Pulmonary artery endothelial cell (primary cell): ENCODE measurements at regions not wholly inside any gene's neighbourhood (a gene's known extent, or its start where the extent isn't known, plus 50 kb on each side); places are given as distances from the start of the nearest gene placed in this dataset.
A peak's percentile ranks its signal among the peaks of the same experiment; 100 is the strongest.

ENCODE experiments used
- DNase-seq: peaks from one replicate; pipeline ENCODE4 v3.0.0-alpha.2; 2011; ENCODE audit warnings: low read depth, low spot score

DNA sequence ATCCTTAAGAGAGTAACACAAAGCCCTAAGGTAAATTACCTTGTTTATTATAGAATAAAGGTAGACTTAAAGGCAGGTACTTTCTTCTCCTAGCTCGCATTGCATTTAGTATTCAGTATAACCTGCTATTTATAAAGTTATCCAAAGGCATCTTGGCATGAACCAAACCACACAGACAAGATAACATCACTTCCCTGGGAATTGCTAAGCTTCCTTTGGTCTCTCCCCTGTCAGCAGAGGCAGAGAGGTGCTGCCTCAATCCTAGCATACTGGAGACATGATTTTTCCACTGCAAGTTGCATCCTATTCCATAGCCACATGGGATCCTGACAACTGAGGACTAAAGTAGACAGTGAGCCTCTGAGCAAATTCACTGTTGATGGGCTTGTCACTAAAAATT, 101.7 kb upstream of the IL6 start:
- DNase-seq, result no peak

DNA sequence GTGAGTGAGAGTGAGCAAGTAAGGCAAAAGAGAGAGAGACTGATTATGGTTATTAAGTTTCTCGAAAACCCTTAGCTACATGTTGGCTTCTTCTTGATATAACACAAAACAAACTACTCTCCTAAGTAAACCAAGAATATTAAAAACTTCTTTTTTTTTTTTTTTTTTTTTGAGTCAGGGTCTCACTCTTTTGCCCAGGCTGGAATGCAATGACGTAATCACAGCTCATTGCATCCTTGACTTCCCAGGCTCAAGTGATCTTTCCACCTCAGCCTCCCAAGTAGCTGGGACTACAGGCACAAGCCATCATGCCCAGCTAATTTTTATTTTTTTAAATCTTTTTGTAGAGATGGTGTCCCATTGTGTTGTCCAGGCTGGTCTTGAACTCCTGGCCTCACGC, 102.2 kb upstream of the IL6 start:
- DNase-seq, result no peak

DNA sequence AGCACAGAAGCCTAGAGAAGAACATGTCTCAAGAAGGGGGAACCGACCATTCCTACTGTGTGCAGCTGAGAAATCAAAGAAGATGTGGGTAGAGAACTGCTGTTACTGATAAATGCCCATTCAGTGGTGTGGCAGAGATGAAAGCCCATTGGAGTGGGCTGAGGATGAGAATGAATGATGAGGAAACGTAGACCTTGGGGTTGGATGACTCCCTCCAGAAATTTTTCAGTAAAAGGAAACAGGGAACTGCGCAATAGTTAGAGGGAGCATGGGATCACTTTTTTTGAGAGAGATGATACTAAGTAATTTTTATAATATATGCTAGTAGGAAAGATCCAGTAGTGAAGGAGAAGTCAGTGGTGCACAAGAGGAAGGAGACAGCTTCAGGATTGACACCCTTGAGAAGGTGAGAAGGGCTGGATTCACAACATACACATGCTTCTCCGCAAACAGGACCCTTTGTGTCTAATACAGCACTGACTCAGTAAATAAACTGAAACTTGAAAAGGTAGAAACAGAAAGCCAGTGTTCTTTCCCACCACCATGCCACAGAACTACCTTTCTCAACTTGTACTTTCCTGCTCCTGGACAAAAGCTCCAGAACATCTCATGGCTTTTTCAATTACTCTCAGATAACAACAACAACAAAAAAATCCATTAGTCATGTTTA, 104.7 kb upstream of the IL6 start:
- no peak for DNase-seq

DNA sequence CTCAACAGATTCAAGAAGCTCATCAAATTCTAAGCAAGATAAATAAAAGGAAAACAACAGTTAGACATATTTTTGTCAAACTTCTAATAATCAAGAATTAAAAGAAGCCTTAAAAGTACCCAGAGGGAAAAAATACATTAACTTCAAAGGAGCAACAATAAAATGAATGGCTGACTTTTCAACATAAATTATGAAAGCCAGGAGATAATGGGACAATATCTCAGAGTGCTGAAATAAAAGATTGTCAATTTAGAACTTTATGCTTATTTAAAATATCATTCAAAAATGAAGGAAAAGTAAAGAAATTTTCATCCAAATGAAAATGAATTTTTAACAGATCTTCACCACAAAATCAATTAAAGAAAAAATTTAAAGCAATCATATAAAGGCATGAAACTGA, 108.5 kb upstream of the IL6 start:
- no peak for DNase-seq

DNA sequence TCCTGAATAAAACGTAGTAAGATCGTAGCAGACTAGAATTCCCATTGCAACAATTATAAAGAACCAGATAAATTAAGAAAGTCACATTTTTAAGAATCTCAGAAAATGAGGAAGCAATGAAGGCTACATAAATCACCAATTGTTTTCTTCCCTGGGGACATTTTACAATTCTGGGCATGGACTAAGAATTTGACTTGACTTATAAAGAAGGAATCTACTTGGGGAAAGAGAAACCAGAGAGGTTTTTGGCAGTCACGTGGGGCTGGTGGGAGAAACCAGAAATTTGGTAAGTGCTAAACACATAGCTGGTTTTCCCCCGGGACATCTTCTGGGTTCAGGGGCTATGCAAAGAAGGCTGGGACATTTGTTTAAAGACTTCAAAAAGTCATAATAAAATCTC, 109.8 kb upstream of the IL6 start:
- no peak for DNase-seq

DNA sequence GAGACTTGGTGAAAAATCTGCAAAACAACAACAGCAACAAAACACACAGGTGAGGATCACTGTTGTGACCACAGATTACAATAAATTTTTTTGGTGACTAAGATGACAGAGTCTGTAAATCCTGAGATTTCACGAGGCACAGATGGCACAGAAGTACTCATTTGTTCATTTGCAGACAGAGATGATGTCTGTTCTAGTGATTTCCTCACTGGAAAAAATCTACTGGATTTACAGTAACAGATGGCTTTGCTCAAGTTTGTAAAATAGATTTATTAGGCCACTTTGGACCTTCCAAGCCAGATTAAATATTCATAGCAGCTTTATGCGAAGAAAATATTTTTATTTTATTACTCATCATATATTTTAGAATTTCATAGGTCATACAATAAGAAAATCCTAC, 113.5 kb upstream of the IL6 start:
- DNase-seq, result no peak

DNA sequence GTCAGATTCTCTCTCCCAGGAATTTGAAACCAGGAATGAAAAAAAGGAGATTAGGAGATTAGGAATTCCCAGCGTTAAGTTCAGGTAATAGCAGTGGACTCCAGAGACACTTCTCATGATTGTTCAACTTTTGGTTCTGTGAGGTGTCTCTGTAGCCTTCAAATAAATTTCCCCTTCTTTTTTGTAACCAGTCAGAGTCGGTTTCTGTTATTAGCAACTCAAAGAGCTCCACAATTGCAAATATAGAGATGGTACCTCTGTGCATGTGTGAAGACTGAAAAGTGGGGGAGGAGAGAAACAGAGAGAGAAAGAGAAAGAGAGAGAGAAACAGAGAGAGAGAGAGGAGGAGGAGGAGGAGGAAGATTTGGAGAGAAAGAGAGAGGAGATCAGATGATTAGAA, 112.8 kb upstream of the STEAP1B start:
- DNase-seq, result no peak

DNA sequence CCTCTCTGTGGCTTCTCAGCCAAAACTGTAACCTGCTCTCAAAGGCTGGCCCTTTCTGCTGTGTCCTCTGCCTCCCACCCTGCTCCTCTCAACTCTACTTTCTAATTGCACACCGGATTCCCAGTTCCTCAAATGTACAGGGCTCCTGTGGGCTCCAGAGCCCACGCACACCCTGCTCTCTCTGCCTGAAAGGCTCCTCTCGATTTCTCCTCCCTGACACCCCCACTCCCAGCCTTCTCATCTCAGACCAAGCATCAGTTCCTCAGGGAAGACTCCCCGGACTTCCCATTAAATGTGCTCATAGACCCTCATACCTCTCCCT, 111.7 kb upstream of the STEAP1B start:
- no peak for DNase-seq

DNA sequence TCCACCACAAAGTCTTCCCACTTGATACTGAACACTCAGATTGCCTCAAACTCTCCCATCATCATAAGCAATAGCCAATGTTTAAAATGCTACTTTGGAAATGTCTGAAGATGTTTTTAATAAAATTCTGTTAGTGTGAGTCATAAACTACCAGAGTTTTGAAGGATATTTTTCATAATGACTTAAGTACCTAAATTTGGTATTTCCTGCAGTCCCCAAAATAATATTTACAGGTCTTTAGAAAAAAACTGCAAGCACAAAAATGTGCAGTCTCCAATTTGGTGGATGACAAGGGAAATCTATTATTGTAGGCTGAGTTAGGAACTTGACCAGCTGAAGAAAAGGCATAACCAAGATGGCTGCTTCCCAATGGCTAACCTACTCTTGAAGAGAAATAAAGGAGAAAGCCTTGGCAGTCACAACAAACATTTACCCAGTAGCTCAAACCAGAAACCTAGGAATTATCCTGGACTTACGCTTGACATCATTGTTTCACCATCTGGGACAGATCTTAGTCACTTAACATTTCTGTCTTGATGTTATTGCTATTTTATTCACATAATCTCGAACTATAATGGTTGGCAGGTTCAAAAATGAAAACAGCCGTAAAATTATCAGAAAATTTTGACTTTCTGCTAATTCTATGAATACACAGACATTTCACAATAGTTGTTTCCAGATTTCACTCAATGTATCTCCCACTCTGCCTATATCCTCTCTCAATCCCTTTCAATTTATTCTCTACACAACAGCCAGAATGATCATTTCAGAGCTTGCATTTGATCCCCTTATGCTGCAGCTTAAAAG, 111.2 kb upstream of the STEAP1B start:
- no peak for DNase-seq

DNA sequence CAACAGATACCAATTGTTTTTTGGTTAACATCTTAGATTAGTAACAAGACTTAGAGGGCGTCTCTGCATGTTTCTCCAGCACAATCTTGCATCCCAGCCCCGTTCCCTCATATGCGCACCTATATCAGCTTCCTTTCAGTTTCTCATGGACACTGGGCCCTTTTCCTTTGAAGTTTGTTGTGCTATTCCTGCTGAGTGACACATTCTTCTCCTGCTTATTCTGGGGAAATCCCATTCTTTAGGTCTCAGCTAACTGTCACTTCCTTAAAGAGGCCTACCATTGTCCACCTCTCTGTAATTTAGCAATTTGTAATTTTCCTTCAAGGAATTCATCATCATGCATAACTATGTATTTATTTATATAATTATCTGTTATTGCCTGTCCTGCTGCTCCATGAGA, 110.3 kb upstream of the STEAP1B start:
- DNase-seq, result no peak

DNA sequence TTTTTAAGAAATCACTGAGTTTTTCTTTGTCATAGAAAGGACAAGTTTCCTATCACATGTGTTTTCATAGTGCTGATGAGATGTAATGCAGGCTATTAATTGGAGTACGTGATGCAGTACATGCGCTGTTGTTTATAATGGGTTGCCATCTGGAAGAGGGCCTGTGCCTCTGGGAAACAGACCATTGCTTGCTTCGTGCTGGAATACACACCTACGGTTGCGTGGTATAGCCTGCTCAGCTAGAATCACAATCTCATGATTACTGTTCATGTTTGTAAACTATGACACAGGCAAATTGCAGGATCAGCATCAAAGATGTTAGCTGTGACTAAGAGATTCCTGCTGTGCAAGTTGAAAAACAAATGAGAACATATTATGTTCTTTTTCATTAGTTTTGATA, 107.2 kb upstream of the STEAP1B start:
- DNase-seq, result no peak

DNA sequence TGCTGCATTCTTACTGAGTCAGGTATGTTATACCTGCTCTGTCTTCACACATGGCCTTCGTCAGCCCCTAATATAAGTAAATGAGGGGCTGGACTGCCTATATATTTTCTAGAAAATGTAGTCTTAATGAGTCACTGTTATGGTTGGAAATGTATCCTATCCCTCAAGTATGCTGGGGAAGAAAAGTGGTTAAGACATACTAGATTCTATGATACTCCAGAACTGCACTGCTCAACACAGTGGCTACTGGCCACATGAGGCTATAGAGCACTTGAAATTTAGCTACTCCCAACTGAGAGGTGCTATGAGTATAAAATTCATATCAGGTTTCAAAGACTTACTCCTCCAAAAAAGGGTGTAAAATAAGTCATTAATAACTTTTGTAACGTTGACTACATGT, 104.3 kb upstream of the STEAP1B start:
- DNase-seq, result no peak

DNA sequence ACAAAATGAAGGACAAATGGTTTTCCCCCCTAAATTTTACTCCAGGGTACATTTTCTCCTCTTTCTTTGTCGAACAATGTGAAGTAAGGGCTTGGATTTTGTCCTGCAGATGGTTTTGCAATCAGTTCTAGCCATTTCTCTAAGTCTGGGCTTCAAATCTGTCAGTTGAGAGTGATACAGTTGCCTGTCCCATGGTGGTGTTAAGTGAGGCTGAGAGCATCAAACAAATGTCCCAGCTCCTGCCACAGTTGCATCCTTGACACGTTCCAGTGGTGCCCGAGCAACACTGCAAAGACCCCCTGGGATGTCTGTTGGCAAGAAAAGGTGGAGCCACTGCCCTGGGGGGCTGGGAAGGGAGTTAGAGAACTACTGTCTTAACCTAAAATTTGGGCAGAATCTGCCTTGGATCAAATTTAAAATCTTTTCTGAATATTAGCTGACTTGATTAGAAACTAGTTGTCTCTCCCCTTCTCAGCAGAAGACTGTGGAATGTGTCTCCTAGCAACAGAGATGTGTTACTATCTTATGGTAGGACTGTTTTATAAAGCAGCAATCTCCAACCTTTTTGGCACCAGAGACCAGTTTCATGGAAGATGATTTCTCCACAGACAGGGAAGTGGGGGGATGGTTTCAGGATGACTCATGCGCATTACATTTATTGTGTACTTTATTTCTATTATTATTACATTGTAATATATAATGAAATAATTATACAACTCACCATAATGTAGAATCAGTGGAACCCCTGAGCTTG, 102.0 kb upstream of the STEAP1B start:
- DNase-seq, result no peak

DNA sequence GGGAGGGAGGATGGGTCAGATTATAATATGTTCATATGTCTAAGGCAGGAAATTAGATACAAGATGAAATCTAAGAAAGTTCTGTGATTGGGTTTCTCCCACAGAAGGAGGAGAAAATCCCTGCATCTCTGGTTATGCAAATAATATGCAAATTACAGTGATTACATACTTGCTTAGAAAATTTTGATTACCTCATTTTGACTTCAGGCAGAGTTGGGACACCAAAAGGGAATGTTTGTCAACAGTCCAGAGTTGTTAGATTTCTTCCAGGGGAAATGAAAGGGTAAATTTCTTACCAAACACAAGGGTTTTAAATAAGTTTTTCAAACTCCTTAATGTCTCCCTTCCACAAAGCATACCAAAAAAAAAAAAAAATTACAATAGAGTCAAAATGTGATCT, 101.4 kb upstream of the STEAP1B start:
- no peak for DNase-seq

DNA sequence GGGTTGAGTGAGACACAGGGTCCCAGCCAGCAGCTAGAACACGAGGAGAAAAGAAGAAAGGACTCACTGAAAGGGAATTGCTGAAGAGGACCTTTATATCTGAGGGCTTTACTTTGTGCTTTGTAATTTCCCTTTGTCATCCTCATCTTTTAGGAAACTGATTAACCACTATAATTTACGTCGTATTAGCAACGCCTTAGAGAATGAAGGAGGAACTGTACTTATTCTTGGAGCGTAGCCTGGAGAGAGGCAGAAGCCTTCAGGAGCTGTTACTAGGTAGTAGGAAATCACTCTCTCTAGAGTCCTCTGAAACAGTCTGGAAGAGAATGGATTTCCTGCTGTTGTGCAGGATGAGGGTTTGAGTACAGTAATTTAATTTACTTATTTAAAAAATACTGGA, 101.0 kb upstream of the STEAP1B start:
- DNase-seq, result no peak

DNA sequence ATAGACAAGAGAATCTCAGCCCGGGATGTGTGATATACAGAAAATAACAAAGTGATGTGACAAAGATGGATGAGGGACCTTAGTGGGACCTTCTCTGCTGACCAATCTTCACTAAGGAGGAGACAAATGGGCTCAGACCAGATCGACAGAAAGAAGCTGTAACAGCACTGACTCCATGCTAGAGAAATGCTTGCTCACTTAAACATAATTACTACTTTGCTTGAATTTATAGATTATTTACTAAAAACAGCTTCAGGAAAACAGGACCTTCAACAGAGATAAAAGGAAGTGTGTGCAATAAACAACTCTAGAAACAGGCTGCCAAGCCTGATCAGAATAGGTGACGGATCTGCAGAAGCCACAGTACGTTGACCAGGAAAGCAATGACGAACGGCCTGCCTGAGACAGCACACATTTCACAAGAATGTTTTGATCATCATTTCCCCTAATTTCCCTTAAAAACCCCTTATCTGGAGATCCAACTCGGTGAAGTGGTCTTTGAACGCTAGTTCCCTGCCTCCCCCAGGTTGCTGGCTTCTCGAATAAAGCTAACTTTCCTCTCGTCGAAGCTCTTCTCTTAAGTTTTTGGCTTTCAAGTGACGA, 98.4 kb upstream of the STEAP1B start:
- no peak for DNase-seq

DNA sequence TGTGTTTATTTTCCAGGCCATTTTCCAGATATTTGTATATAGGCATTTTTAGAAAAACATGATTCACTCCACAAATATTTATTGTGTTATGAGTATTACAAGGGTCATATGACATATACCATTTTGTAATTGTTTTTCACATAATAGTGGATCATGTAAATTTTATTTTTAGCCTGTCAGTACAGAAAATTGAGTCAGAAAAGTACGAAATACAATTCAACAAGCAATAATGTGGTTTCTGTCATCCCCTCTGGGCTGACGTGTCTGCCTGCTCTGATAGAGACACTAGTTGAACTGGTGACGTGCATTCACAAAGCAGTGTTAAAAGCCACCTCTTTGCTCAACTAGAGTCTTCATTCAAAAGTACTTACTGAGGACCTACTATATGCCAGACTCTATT, 97.9 kb upstream of the STEAP1B start:
- DNase-seq, result no peak

DNA sequence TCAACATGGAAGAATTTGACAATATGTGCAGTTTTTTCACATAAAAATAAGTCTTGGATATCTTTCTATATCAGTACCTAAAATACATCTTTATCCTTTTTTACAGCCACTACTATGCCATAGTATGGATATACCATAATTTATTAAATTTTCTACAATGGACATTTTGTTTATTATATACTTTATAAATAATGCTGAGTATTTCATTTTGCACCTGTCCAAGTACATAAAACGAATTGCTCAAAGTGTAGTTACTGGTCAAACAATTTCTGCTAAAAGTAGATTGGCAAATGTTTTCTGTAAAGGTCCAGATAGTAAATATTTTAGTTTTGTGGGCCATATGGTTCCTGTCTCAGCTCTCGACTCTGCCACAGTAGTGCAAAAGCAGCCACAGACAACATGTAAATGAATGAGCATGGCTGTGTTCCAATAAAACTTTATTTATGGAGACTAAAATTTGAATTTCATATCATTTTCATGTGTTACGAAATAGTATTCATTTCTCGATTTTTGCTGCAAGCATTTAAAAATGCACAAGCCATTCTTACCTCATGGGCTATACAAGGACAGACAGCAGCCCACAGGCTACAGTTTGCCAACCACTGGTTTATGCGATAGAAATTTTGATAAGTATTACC, 96.9 kb upstream of the STEAP1B start:
- no peak for DNase-seq

DNA sequence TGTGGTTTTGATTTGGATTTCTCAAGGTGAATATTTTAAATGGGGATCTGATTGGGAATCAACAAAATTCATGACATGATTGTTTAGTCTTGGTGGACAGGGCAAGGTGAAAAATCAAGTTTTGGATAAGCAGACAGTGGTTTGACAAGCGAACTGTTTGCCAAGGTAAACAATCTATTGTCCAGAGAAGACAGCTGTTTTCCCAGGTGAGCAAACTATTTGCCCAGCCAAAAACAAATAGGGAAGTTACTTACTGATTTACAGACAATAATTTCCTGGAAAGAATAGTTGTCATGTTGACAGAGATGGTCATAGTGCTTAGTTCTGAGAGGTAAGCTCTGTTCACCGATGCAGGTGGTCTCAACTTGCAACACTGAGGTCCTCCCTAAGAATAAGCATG, 94.0 kb upstream of the STEAP1B start:
- DNase-seq, result no peak

DNA sequence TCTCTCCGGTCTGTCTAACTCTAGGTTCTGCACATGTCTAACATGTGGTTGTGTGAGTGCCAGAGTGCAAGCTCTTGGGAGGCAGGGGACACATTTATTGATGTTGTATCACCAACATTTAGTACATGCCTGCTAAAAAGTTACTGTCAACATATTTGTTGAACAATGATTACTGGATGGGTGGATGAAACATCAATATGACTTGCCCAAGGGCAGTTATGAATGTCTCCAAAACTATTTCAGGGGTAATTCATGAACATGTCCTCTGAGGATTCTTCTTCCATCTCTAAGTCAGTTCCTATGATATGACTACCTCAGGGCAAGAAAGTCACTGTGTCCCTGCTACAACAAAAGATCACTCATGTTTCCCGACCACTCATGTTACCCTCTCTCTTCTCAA, 91.3 kb upstream of the STEAP1B start:
- no peak for DNase-seq

DNA sequence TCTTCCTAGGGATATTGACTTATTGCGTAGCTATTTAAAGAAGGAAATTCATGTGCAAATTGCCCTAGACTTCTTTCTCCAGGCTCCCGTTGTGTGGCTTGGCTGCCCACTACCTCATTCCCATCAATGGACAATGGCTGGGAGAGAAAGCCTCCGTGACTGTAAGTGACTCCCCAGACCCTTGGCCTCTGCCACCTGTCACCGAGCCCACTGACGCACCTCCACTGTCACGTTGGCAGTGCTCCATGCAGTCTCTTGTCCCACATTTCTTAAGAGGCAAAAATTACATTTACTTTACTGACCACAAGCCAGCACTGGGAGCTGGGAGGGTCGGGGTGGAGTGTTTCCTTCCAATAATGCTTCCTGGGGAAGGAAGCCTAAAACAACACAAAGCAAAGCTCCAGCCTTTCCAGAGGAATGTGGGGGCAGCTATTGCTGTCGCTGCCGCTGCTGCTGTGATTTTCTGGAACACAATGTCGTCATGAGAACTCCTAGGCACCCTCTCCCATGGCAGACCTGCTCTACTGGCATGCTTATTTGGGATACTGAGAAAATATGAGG, 89.7 kb upstream of the STEAP1B start:
- DNase-seq, result peak; percentile 82

DNA sequence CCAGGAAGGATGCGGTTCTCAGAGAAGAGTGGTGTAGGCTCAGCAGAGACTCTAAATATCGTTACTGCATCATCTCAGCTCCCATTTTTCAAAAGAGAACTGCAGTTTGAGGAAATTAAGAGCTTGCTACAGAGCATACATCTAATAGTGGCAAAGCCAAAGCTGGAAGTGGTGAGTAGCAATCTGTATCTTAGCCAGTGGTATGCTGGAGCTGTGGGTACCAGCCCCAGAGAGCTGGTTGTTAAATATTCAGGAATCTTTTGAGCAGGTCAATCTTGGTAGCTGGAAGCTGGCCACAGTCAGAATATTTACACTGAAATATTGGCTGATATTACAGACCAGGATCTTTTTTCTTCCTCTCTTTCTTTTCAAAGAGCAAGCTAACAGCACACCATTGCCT, 88.4 kb upstream of the STEAP1B start:
- DNase-seq, result no peak
